ENCODE measurements at regions not wholly inside any gene's neighbourhood (a gene's known extent, or its start where the extent isn't known, plus 50 kb on each side); places are given as distances from the start of the nearest gene placed in this dataset.

DNA sequence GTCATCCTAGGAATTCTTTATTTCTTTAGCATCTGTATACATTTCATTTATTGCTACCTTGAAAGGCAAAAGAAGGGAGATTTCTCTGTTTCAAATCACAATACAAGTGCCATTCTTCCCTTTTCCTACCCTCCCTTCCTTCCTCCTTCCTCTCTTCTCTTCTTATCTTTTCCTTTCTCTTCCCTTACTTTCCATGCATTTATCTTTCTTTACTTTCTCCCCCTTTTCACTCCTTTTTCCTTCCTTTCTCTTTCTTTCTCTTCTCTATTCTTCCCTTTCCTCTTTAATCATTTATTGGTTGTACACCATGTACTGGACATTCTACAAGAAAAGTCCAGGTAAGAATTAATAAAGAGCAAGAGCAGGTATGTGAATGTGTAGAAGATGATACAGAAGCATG, 251.0 kb upstream of the PEX5L start:
- TF ChIP-seq CTCF (IDR thresholded peaks at IDR 0.05), result no peak
- TF ChIP-seq MYC (IDR thresholded peaks at IDR 0.05; ENCODE audit: borderline replicate concordance, low read length), result no peak
- TF ChIP-seq JUN (IDR thresholded peaks at IDR 0.05), result no peak
- TF ChIP-seq, protein P1, sequence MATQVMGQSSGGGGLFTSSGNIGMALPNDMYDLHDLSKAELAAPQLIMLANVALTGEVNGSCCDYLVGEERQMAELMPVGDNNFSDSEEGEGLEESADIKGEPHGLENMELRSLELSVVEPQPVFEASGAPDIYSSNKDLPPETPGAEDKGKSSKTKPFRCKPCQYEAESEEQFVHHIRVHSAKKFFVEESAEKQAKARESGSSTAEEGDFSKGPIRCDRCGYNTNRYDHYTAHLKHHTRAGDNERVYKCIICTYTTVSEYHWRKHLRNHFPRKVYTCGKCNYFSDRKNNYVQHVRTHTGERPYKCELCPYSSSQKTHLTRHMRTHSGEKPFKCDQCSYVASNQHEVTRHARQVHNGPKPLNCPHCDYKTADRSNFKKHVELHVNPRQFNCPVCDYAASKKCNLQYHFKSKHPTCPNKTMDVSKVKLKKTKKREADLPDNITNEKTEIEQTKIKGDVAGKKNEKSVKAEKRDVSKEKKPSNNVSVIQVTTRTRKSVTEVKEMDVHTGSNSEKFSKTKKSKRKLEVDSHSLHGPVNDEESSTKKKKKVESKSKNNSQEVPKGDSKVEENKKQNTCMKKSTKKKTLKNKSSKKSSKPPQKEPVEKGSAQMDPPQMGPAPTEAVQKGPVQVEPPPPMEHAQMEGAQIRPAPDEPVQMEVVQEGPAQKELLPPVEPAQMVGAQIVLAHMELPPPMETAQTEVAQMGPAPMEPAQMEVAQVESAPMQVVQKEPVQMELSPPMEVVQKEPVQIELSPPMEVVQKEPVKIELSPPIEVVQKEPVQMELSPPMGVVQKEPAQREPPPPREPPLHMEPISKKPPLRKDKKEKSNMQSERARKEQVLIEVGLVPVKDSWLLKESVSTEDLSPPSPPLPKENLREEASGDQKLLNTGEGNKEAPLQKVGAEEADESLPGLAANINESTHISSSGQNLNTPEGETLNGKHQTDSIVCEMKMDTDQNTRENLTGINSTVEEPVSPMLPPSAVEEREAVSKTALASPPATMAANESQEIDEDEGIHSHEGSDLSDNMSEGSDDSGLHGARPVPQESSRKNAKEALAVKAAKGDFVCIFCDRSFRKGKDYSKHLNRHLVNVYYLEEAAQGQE (IDR thresholded peaks at IDR 0.05), result no peak
- TF ChIP-seq POLR2A (IDR thresholded peaks at IDR 0.05; ENCODE audit: low read length), result no peak
- no peak for TF ChIP-seq MAFK (IDR thresholded peaks at IDR 0.05; ENCODE audit: partially characterized antibody)
- no peak for TF ChIP-seq RFX5 (IDR thresholded peaks at IDR 0.05)
- TF ChIP-seq EP300 (IDR thresholded peaks at IDR 0.05), result no peak
- TF ChIP-seq GATA3 (IDR thresholded peaks at IDR 0.05; ENCODE audit: borderline replicate concordance), result no peak
- no peak for TF ChIP-seq EHF (CRISPR knock-in tag; IDR thresholded peaks at IDR 0.05)
- TF ChIP-seq RARB (CRISPR knock-in tag; IDR thresholded peaks at IDR 0.05), result no peak
- TF ChIP-seq POLR2AphosphoS2 (conservative IDR thresholded peaks at IDR 0.05; ENCODE audit: low read length), result no peak
